Bronchial epithelial cell (primary cell): ENCODE measurements at regions not wholly inside any gene's neighbourhood (a gene's known extent, or its start where the extent isn't known, plus 50 kb on each side); places are given as distances from the start of the nearest gene placed in this dataset.
"Not testable (repeated sequence)": the region's sequence is repeated elsewhere in the genome, so short reads cannot be mapped to it uniquely, and the experiment has no call there.

Source experiments
- DNase-seq: peaks from one replicate; pipeline ENCODE4 v3.0.0-alpha.2; 2010; ENCODE audit warnings: low read depth
- FAIRE-seq: peaks from 2 replicates; lab custom pipeline; 2011; peaks lifted over from hg19 to GRCh38; lab: Jason Lieb, UNC
- H3K27me3 ChIP-seq: 2 replicates; pipeline ENCODE4 v1.5.1; 2011; ENCODE audit warnings: low read length; ENCODE audit not compliant: control insufficient read depth, insufficient read depth
- H3K36me3 ChIP-seq: 2 replicates; pipeline ENCODE4 v1.5.1; 2011; ENCODE audit warnings: low read length; ENCODE audit not compliant: control insufficient read depth, insufficient read depth
- H3K4me3 ChIP-seq: 2 replicates; pipeline ENCODE4 v1.5.1; 2011; ENCODE audit warnings: mild to moderate bottlenecking, low read depth, low read length, control low read depth
- TF ChIP-seq, protein P1 (sequence below): IDR thresholded peaks from 2 replicates; pipeline ENCODE4 v1.5.1; 2011; ENCODE audit warnings: mild to moderate bottlenecking, moderate library complexity, low read length, control low read depth, inconsistent platforms; ENCODE audit not compliant: insufficient read depth, severe bottlenecking

DNA sequence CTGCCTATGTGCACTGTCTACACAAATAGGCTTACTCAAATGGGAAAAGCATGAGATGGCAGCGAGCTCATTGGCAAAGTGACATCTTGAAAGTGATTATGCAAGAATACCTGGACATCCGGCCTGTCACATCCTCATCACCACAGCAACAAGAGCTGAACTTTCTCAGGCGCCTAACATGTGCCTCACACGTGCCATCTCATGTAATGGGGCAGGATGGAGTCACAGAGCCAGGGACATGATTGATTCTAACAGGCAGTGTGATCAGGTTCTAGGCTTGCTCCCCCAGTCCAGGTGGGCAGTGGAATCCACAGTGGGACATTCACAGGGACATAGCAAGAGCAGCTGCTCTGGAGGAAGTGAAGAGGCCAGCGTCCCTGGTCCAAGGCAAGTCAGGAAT, 192.3 kb upstream of the SSTR4 start:
- FAIRE-seq = no peak

DNA sequence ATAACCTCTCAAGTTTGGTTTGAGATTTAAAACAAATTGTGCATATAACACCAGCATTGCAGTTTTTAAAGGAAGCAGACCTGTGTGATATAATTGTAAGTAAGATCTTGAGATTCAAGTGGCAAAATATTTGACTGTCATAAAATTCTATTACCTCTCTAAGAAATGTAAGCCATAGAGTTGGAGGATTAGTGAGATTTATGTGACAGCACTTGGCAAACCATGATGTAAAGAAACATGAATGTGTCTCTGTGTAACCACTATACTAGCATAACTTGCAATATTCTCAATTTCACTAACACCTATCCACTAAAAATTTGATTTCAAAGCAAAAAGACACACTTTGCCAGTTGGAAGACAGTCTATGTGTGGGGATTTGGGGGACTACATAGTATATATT, 190.2 kb upstream of the SSTR4 start:
- TF ChIP-seq, protein P1, sequence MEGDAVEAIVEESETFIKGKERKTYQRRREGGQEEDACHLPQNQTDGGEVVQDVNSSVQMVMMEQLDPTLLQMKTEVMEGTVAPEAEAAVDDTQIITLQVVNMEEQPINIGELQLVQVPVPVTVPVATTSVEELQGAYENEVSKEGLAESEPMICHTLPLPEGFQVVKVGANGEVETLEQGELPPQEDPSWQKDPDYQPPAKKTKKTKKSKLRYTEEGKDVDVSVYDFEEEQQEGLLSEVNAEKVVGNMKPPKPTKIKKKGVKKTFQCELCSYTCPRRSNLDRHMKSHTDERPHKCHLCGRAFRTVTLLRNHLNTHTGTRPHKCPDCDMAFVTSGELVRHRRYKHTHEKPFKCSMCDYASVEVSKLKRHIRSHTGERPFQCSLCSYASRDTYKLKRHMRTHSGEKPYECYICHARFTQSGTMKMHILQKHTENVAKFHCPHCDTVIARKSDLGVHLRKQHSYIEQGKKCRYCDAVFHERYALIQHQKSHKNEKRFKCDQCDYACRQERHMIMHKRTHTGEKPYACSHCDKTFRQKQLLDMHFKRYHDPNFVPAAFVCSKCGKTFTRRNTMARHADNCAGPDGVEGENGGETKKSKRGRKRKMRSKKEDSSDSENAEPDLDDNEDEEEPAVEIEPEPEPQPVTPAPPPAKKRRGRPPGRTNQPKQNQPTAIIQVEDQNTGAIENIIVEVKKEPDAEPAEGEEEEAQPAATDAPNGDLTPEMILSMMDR = no peak
- no peaks in the 10 kb centered on the region for H3K27me3 ChIP-seq
- no peak for FAIRE-seq

More for the DNA sequence above, 192.3 kb upstream of the SSTR4 start:
- DNase-seq = no peak
- Histone ChIP-seq H3K4me3 (no peak overlapping the region), H3K27me3 (no peaks in the 10 kb centered on the region), H3K36me3 (no peaks in the 10 kb centered on the region)
- TF ChIP-seq, protein P1 = no peak

DNA sequence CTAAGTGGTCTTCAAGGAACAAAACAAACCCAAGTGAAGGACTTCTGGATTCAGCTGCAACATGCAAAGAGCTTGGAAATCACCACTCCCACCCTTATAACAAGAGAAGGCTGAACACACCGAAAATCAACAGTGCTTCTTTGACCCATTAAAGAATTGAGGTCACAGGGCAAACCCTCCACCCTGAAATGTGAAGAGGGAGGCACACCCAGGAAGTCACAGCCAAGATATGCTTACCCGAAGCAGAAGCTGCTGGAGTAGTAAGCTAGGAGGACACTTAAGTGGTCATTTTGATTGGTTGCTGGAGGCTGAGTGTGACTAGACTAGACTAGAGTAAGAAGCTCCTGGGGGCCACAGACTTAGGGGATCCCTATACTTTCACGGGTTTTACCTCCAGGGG, 188.2 kb upstream of the SSTR4 start:
- Histone ChIP-seq H3K4me3 (no peak overlapping the region), H3K36me3 (no peaks in the 10 kb centered on the region), H3K27me3 (no peaks in the 10 kb centered on the region)
- TF ChIP-seq, protein P1 = no peak
- DNase-seq (no peak), FAIRE-seq (peak; percentile 36)

More for the DNA sequence above, 190.2 kb upstream of the SSTR4 start:
- Histone ChIP-seq H3K36me3 (no peaks in the 10 kb centered on the region), H3K4me3 (no peak overlapping the region)
- no peak for DNase-seq

DNA sequence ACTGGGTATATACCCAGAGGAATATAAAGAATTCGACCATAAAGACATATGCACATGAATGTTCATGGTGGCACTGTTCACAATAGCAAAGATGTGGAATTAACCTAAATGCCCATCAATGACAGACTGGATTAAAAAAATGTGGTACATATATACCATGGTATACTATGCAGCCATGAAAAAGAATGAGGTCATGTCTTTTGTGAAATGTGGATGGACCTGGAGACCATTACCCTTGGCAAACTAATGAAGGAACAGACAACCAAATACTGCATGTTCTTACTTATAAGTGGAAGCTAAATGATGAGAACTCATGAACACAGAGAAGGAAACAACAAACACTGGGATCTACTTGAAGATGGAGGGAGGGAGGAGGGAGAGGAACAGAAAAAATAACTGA, 186.7 kb upstream of the SSTR4 start:
- FAIRE-seq (no peak), DNase-seq (no peak)
- TF ChIP-seq, protein P1 = no peak
- Histone ChIP-seq H3K36me3 (no peaks in the 10 kb centered on the region), H3K27me3 (no peaks in the 10 kb centered on the region), H3K4me3 (no peak overlapping the region)

DNA sequence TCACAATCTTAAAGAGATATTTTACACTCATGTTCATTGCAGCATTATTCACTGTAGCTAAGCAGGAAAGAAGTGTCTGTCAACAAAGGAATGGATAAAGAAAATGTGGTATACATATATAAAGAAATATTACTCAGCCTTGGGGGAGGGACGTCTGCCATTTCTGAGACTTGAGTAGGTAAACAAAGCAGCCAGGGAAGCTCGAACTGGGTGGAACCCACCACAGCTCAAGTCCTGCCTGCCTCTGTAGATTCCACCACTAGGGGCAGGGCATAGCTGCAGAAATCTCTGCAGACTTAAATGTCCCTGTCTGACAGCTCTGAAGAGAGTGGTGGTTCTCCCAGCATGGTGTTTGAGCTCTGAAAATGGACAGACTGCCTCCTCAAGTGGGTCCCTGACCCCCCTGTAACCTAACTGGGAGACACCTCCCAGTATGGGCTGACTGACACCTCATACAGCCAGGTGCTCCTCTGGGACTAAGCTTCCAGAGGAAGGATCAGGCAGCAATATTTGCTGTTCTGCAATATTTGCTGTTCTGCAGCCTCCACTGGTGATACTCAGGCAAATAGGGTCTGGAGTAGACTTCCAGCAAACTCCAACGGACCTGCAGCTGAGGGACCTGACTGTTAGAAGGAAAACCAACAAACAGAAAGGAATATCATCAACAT, 183.3 kb upstream of the SSTR4 start:
- H3K27me3 ChIP-seq, H3K4me3 ChIP-seq, FAIRE-seq, H3K36me3 ChIP-seq: not testable (repeated sequence)
- TF ChIP-seq, protein P1 = peak; percentile 84
- DNase-seq = peak; percentile 78

DNA sequence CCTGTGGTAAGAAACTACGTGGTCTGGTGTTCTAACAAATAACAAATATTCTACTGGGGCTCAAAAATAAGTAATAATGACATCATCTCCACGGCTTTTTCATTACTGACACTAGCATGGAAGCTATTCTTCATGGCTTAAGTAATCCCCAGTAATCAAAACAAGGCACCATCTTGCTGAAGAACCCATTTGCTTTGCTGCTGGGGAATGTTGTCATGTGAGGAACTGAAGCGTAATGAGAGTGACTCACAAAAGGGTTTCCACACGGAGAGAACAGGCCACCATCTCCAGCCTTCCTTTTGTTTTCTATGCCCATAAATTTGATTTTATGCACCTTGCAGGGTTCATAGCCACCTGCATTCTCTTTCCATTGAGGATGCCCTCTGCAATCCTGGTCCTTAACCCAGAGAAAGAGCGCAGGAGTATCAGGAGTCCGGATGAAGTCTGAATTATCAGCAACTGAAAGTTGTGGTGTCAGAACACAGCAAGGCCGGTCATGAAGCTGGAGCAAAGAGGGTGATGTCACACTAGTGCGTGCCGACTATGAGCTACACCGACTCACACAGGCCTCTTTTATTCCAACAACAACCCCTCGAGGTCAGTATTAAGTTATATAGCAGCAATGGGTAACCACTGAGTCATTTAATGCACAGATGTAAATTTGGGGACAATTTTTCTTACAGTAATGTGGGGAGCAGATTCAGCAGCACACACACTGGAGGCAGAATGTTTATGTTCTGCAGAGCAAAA, 173.7 kb upstream of the SSTR4 start:
- Histone ChIP-seq H3K36me3 (no peaks in the 10 kb centered on the region), H3K27me3 (no peaks in the 10 kb centered on the region), H3K4me3 (no peak overlapping the region)
- no peak for FAIRE-seq
- TF ChIP-seq, protein P1 = no peak
- peak; percentile 47 for DNase-seq
